Fibroblast of gingiva (primary cell): ENCODE measurements at regions not wholly inside any gene's neighbourhood (a gene's known extent, or its start where the extent isn't known, plus 50 kb on each side); places are given as distances from the start of the nearest gene placed in this dataset.
A peak's percentile ranks its signal among the peaks of the same experiment; 100 is the strongest.

Source experiments
- DNase-seq: peaks from one replicate; pipeline ENCODE4 v3.0.0-alpha.2; 2011; ENCODE audit warnings: low read depth

- DNase-seq: no peak
Measured at GRCh38 chr17:69851736-69852135, 223.3 kb upstream of the KCNJ16 start.

- peak; percentile 66 for DNase-seq
Measured at GRCh38 chr17:69853541-69854224, 221.3 kb upstream of the KCNJ16 start.

GRCh38 chr17:69854225-69854780 lies 220.7 kb upstream of the KCNJ16 start:
- no peak for DNase-seq

- no peak for DNase-seq
Measured at GRCh38 chr17:69856946-69857345, 218.1 kb upstream of the KCNJ16 start.

GRCh38 chr17:69857412-69857835 lies 217.6 kb upstream of the KCNJ16 start:
- peak; percentile 81 for DNase-seq

GRCh38 chr17:69858460-69858859 lies 216.6 kb upstream of the KCNJ16 start:
- no peak for DNase-seq

GRCh38 chr17:69860142-69860680 lies 214.8 kb upstream of the KCNJ16 start:
- DNase-seq: no peak

GRCh38 chr17:69864462-69864861 lies 210.6 kb upstream of the KCNJ16 start:
- peak; percentile 71 for DNase-seq

- no peak for DNase-seq
Measured at GRCh38 chr17:69869667-69870066, 205.4 kb upstream of the KCNJ16 start.

- peak; percentile 34 for DNase-seq
Measured at GRCh38 chr17:69870091-69870530, 204.9 kb upstream of the KCNJ16 start.

- peak; percentile 89 for DNase-seq
Measured at GRCh38 chr17:69870751-69871199, 204.2 kb upstream of the KCNJ16 start.

- DNase-seq: no peak
Measured at GRCh38 chr17:69871318-69871717, 203.7 kb upstream of the KCNJ16 start.

GRCh38 chr17:69872675-69873262 lies 202.3 kb upstream of the KCNJ16 start:
- DNase-seq: no peak

GRCh38 chr17:69874175-69874670 lies 200.8 kb upstream of the KCNJ16 start:
- DNase-seq: peak; percentile 45

GRCh38 chr17:69876757-69877156 lies 198.3 kb upstream of the KCNJ16 start:
- DNase-seq: no peak

- no peak for DNase-seq
Measured at GRCh38 chr17:69878661-69879060, 196.4 kb upstream of the KCNJ16 start.

- no peak for DNase-seq
Measured at GRCh38 chr17:69879576-69879975, 195.4 kb upstream of the KCNJ16 start.

- no peak for DNase-seq
Measured at GRCh38 chr17:69880591-69881112, 194.4 kb upstream of the KCNJ16 start.

- DNase-seq: no peak
Measured at GRCh38 chr17:69882281-69882680, 192.7 kb upstream of the KCNJ16 start.

- DNase-seq: no peak
Measured at GRCh38 chr17:69883120-69883519, 191.9 kb upstream of the KCNJ16 start.

GRCh38 chr17:69884356-69884755 lies 190.7 kb upstream of the KCNJ16 start:
- peak; percentile 59 for DNase-seq

- DNase-seq: no peak
Measured at GRCh38 chr17:69884846-69885245, 190.2 kb upstream of the KCNJ16 start.

GRCh38 chr17:69898601-69899000 lies 176.4 kb upstream of the KCNJ16 start:
- peak; percentile 82 for DNase-seq
